H9 (cell line): ENCODE measurements at regions not wholly inside any gene's neighbourhood (a gene's known extent, or its start where the extent isn't known, plus 50 kb on each side); places are given as distances from the start of the nearest gene placed in this dataset.

ENCODE experiments used
- DNase-seq: peaks from one replicate; pipeline ENCODE4 v3.0.0-alpha.2; 2017
- H2AFZ ChIP-seq: one replicate; pipeline ENCODE4 v1.6.1; 2013; ENCODE audit warnings: mild to moderate bottlenecking, low read length, control low read depth, moderate library complexity
- H2AK5ac ChIP-seq: 2 replicates; pipeline ENCODE4 v1.6.1; 2013; ENCODE audit warnings: low read length, control low read depth, mixed read lengths; ENCODE audit not compliant: insufficient read length
- H2BK120ac ChIP-seq: one replicate; pipeline ENCODE4 v1.6.1; 2013; ENCODE audit warnings: low read depth, mild to moderate bottlenecking, low read length, control low read depth, inconsistent platforms; ENCODE audit not compliant: poor library complexity, severe bottlenecking
- H2BK12ac ChIP-seq: 2 replicates; pipeline ENCODE4 v1.6.1; 2013; ENCODE audit warnings: low read length, control low read depth, mixed read lengths, low read depth; ENCODE audit not compliant: insufficient read length
- H2BK15ac ChIP-seq: 2 replicates; pipeline ENCODE4 v1.6.1; 2013; ENCODE audit warnings: low read depth, low read length, control low read depth
- H2BK20ac ChIP-seq: one replicate; pipeline ENCODE4 v1.6.1; 2013; ENCODE audit warnings: low read depth, mild to moderate bottlenecking, low read length, control low read depth, inconsistent platforms; ENCODE audit not compliant: poor library complexity, severe bottlenecking
- H2BK5ac ChIP-seq: 2 replicates; pipeline ENCODE4 v1.6.1; 2013; ENCODE audit warnings: low read length, control low read depth, mixed read lengths; ENCODE audit not compliant: insufficient read length
- H3K14ac ChIP-seq: 2 replicates; pipeline ENCODE4 v1.6.1; 2013; ENCODE audit warnings: low read length, control low read depth; ENCODE audit not compliant: insufficient read depth
- H3K18ac ChIP-seq: 2 replicates; pipeline ENCODE4 v1.6.1; 2013; ENCODE audit warnings: low read depth, mild to moderate bottlenecking, mixed read lengths, low read length, control low read depth; ENCODE audit not compliant: insufficient read length
- H3K23ac ChIP-seq: 2 replicates; pipeline ENCODE4 v1.6.1; 2013; ENCODE audit warnings: low read length, control low read depth, mixed read lengths, low read depth; ENCODE audit not compliant: insufficient read length
- H3K23me2 ChIP-seq: 2 replicates; pipeline ENCODE4 v1.6.1; 2013; ENCODE audit warnings: low read depth, mild to moderate bottlenecking, mixed read lengths, low read length, control low read depth; ENCODE audit not compliant: insufficient read length, poor library complexity, severe bottlenecking
- H3K27ac ChIP-seq: 2 replicates; pipeline ENCODE4 v1.5.1; 2013; ENCODE audit warnings: low read length, control low read depth, mixed read lengths, low read depth; ENCODE audit not compliant: insufficient read length
- H3K27me3 ChIP-seq: 2 replicates; pipeline ENCODE4 v1.6.1; 2013; ENCODE audit warnings: low read length, control low read depth, inconsistent platforms; ENCODE audit not compliant: insufficient read depth
- H3K4ac ChIP-seq: 2 replicates; pipeline ENCODE4 v1.6.1; 2013; ENCODE audit warnings: low read depth, mild to moderate bottlenecking, control low read depth, inconsistent platforms, low read length, moderate library complexity
- H3K4me1 ChIP-seq: 2 replicates; pipeline ENCODE4 v1.6.1; 2013; ENCODE audit warnings: low read length, control low read depth, inconsistent platforms; ENCODE audit not compliant: insufficient read depth
- H3K4me2 ChIP-seq: 2 replicates; pipeline ENCODE4 v1.6.1; 2013; ENCODE audit warnings: low read length, control low read depth, mixed read lengths; ENCODE audit not compliant: insufficient read length, insufficient read depth
- H3K56ac ChIP-seq: 2 replicates; pipeline ENCODE4 v1.6.1; 2013; ENCODE audit warnings: low read depth, mild to moderate bottlenecking, mixed read lengths, low read length, control low read depth; ENCODE audit not compliant: insufficient read length
- H3K79me1 ChIP-seq: 2 replicates; pipeline ENCODE4 v1.6.1; 2013; ENCODE audit warnings: low read depth, mild to moderate bottlenecking, moderate library complexity, low read length, control low read depth, inconsistent platforms; ENCODE audit not compliant: insufficient read depth, poor library complexity, severe bottlenecking
- H3K79me2 ChIP-seq: 2 replicates; pipeline ENCODE4 v1.6.1; 2013; ENCODE audit warnings: low read length, control low read depth, inconsistent platforms; ENCODE audit not compliant: insufficient read depth
- H3K9ac ChIP-seq: 2 replicates; pipeline ENCODE4 v1.6.1; 2013; ENCODE audit warnings: low read length, control low read depth, mixed read lengths; ENCODE audit not compliant: insufficient read length; ENCODE audit errors: extremely low read depth
- H3K9me3 ChIP-seq: one replicate; pipeline ENCODE4 v1.6.1; 2013; ENCODE audit warnings: low read depth, low read length, inconsistent platforms; ENCODE audit not compliant: control insufficient read depth
- H3T11ph ChIP-seq: one replicate; pipeline ENCODE4 v1.6.1; 2013; ENCODE audit warnings: mild to moderate bottlenecking, low read length, control low read depth, inconsistent platforms
- H4K20me1 ChIP-seq: one replicate; pipeline ENCODE4 v1.6.1; 2013; ENCODE audit not compliant: control insufficient read depth, insufficient read length, insufficient read depth
- H4K5ac ChIP-seq: 2 replicates; pipeline ENCODE4 v1.6.1; 2013; ENCODE audit warnings: low read depth, mild to moderate bottlenecking, mixed read lengths, low read length, control low read depth; ENCODE audit not compliant: insufficient read length
- H4K8ac ChIP-seq: replicated peaks from 2 replicates; pipeline ENCODE4 v1.6.1; 2013; ENCODE audit warnings: low read length, control low read depth, mixed read lengths, low read depth; ENCODE audit not compliant: insufficient read length
- H4K91ac ChIP-seq: 2 replicates; pipeline ENCODE4 v1.6.1; 2013; ENCODE audit warnings: low read depth, mild to moderate bottlenecking, moderate library complexity, mixed read lengths, low read length, control low read depth; ENCODE audit not compliant: insufficient read length
- H3K27ac Mint-ChIP-seq, 3 experiments: 2 replicates in 2 of 3; 3 replicates in 1 of 3; pipeline ENCODE4 v1.8.0; 2020 to 2021; ENCODE audit warnings: mixed read lengths in 3 of 3, mild to moderate bottlenecking in 1 of 3, moderate library complexity in 1 of 3
- H3K27me3 Mint-ChIP-seq: 2 replicates; pipeline ENCODE4 v1.8.0; 2021; ENCODE audit warnings: low read depth, mild to moderate bottlenecking, moderate library complexity, mixed read lengths
- H3K36me3 Mint-ChIP-seq, 3 experiments: 2 replicates in 2 of 3; 3 replicates in 1 of 3; pipeline ENCODE4 v1.8.0; 2020 to 2021; ENCODE audit warnings: low read depth in 3 of 3, mixed read lengths in 3 of 3; ENCODE audit not compliant: insufficient read depth in 1 of 3
- H3K4me1 Mint-ChIP-seq, 2 experiments: 2 replicates each; pipeline ENCODE4 v1.8.0; 2020; ENCODE audit warnings: mixed read lengths in 2 of 2
- H3K4me3 Mint-ChIP-seq, 2 experiments: 2 replicates in 1 of 2; 3 replicates in 1 of 2; pipeline ENCODE4 v1.8.0; 2020 to 2021; ENCODE audit warnings: mild to moderate bottlenecking in 2 of 2, mixed read lengths in 2 of 2, moderate library complexity in 1 of 2
- H3K9me3 Mint-ChIP-seq, 2 experiments: 2 replicates in 1 of 2; 3 replicates in 1 of 2; pipeline ENCODE4 v1.8.0; 2020; ENCODE audit warnings: mild to moderate bottlenecking in 2 of 2, mixed read lengths in 2 of 2, moderate library complexity in 1 of 2
- WGBS: extraction: QIAGEN DNeasy Blood & Tissue Kit; methylation state at CpG from one replicate; pipeline ENCODE4 v1.1.7; 2013; ENCODE audit warnings: missing lambda C conversion rate, low lambda C conversion rate, mixed read lengths; ENCODE audit not compliant: insufficient read length; ENCODE audit errors: extremely low coverage; 5-methylcytosine and 5-hydroxymethylcytosine counted together
- TF ChIP-seq, protein P1 (sequence below): fragments of 200-600 bp; sonication (generic); conservative IDR thresholded peaks from 3 replicates; pipeline ENCODE4 v1.8.0; 2021; ENCODE audit warnings: antibody characterized with exemption, mild to moderate bottlenecking

- Histone ChIP-seq H3K9me3 (no peaks in the 10 kb centered on the region), H4K91ac (no peak overlapping the region), H2AFZ (no peak overlapping the region), H2BK12ac (no peak overlapping the region), H2BK5ac (no peak overlapping the region), H3K18ac (no peak overlapping the region), H3K14ac (no peak overlapping the region), H4K20me1 (no peaks in the 10 kb centered on the region), H2BK20ac (no peak overlapping the region), H4K8ac (no peak overlapping the region), H3K27me3 (no peaks in the 10 kb centered on the region), H3K56ac (no peak overlapping the region), H2BK15ac (no peak overlapping the region), H3K4me2 (no peak overlapping the region), H3K4me1 (no peaks in the 10 kb centered on the region), H3K79me2 (no peaks in the 10 kb centered on the region), H2BK120ac (no peak overlapping the region), H4K5ac (no peak overlapping the region), H3K23me2 (no peaks in the 10 kb centered on the region), H3K9ac (no peak overlapping the region), H3K79me1 (no peaks in the 10 kb centered on the region), H3K27ac (no peak overlapping the region), H3T11ph (no peak overlapping the region), H3K23ac (no peak overlapping the region), H3K4ac (no peak overlapping the region), H2AK5ac (no peak overlapping the region)
- no peaks in the 10 kb centered on the region for H3K27me3 Mint-ChIP-seq
- no peak overlapping the region for H3K4me3 Mint-ChIP-seq
- no peaks in the 10 kb centered on the region; a peak in 1 of 5 replicates for H3K9me3 Mint-ChIP-seq
- TF ChIP-seq, protein P1, sequence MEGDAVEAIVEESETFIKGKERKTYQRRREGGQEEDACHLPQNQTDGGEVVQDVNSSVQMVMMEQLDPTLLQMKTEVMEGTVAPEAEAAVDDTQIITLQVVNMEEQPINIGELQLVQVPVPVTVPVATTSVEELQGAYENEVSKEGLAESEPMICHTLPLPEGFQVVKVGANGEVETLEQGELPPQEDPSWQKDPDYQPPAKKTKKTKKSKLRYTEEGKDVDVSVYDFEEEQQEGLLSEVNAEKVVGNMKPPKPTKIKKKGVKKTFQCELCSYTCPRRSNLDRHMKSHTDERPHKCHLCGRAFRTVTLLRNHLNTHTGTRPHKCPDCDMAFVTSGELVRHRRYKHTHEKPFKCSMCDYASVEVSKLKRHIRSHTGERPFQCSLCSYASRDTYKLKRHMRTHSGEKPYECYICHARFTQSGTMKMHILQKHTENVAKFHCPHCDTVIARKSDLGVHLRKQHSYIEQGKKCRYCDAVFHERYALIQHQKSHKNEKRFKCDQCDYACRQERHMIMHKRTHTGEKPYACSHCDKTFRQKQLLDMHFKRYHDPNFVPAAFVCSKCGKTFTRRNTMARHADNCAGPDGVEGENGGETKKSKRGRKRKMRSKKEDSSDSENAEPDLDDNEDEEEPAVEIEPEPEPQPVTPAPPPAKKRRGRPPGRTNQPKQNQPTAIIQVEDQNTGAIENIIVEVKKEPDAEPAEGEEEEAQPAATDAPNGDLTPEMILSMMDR: no peak
- peaks cover 6 to 7% of the 10 kb centered on the region in 2 experiments; a peak in 3 of 4 replicates for H3K4me1 Mint-ChIP-seq
- H3K36me3 Mint-ChIP-seq: no peaks in the 10 kb centered on the region
- no CpG with 5 or more reads among the region's 3 CpGs for WGBS
- no peak overlapping the region for H3K27ac Mint-ChIP-seq
- no peak for DNase-seq
These were observed 54.9 kb upstream of the PPP2R5A start for GRCh38 chr1:212230329-212230728.
